Endometrium (tissue), 2 donors: ENCODE measurements at regions not wholly inside any gene's neighbourhood (a gene's known extent, or its start where the extent isn't known, plus 50 kb on each side); places are given as distances from the start of the nearest gene placed in this dataset.
"Not testable (repeated sequence)": the region's sequence is repeated elsewhere in the genome, so short reads cannot be mapped to it uniquely, and the experiment has no call there.

Source experiments
- FAIRE-seq: peaks from 2 replicates; lab custom pipeline; 2012; peaks lifted over from hg19 to GRCh38; lab: Jason Lieb, UNC
- donor health status: control.
- donor health status: control.

- no peak for FAIRE-seq
Measured at GRCh38 chr2:103169861-103170260, 408.0 kb downstream of the TMEM182 start.

GRCh38 chr2:103172821-103173220 is 411.0 kb downstream of the TMEM182 start:
- FAIRE-seq: no peak

GRCh38 chr2:103174711-103175110 is 412.9 kb downstream of the TMEM182 start:
- FAIRE-seq: no peak

- no peak for FAIRE-seq
Measured at GRCh38 chr2:103176294-103176915, 414.6 kb downstream of the TMEM182 start.

- FAIRE-seq: no peak
Measured at GRCh38 chr2:103179798-103180197, 418.0 kb downstream of the TMEM182 start.

GRCh38 chr2:103183061-103183460 is 421.2 kb downstream of the TMEM182 start:
- FAIRE-seq: no peak

GRCh38 chr2:103196802-103197201 is 435.0 kb downstream of the TMEM182 start:
- FAIRE-seq: no peak

- FAIRE-seq: not testable (repeated sequence)
Measured at GRCh38 chr2:103200774-103201173, 438.9 kb downstream of the TMEM182 start.

- FAIRE-seq: no peak
Measured at GRCh38 chr2:103208916-103209315, 447.1 kb downstream of the TMEM182 start.

- no peak for FAIRE-seq
Measured at GRCh38 chr2:103213028-103213542, 451.3 kb downstream of the TMEM182 start.

GRCh38 chr2:103218516-103218915 is 456.7 kb downstream of the TMEM182 start:
- FAIRE-seq: no peak

GRCh38 chr2:103219398-103219797 is 457.6 kb downstream of the TMEM182 start:
- no peak for FAIRE-seq

- FAIRE-seq: no peak
Measured at GRCh38 chr2:103222969-103223368, 461.1 kb downstream of the TMEM182 start.

- no peak for FAIRE-seq
Measured at GRCh38 chr2:103230796-103231195, 469.0 kb downstream of the TMEM182 start.

- FAIRE-seq: no peak
Measured at GRCh38 chr2:103232865-103233264, 471.0 kb downstream of the TMEM182 start.

GRCh38 chr2:103233691-103234090 is 471.9 kb downstream of the TMEM182 start:
- no peak for FAIRE-seq

GRCh38 chr2:103235283-103235682 is 473.5 kb downstream of the TMEM182 start:
- no peak for FAIRE-seq

- no peak for FAIRE-seq
Measured at GRCh38 chr2:103249462-103249861, 487.6 kb downstream of the TMEM182 start.

GRCh38 chr2:103252781-103253180 is 490.9 kb downstream of the TMEM182 start:
- FAIRE-seq: no peak

- no peak for FAIRE-seq
Measured at GRCh38 chr2:103254611-103255010, 492.8 kb downstream of the TMEM182 start.

GRCh38 chr2:103264058-103264768 is 502.4 kb downstream of the TMEM182 start:
- no peak for FAIRE-seq

- no peak for FAIRE-seq
Measured at GRCh38 chr2:103265521-103265920, 503.7 kb downstream of the TMEM182 start.

- no peak for FAIRE-seq
Measured at GRCh38 chr2:103268841-103269498, 507.1 kb downstream of the TMEM182 start.
